Thyroid gland (tissue), 4 donors: ENCODE measurements at regions not wholly inside any gene's neighbourhood (a gene's known extent, or its start where the extent isn't known, plus 50 kb on each side); places are given as distances from the start of the nearest gene placed in this dataset.

ENCODE experiments used
- DNase-seq, 2 donors: peaks; one replicate each; pipeline ENCODE4 v3.0.0-alpha.2; 2019
- H3K27ac ChIP-seq, 3 donors: fragments of 200-600 bp; sonication (generic); 1 replicate in 2 of 3; 2 replicates in 1 of 3; pipeline ENCODE4 v1.5.1; 2016 to 2019; ENCODE audit warnings: mild to moderate bottlenecking in 1 of 3, moderate library complexity in 1 of 3
- H3K27me3 ChIP-seq: fragments of 200-600 bp; sonication (generic); one replicate; pipeline ENCODE4 v1.5.1; 2019
- H3K36me3 ChIP-seq, 2 donors: fragments of 200-600 bp; sonication (generic); one replicate each; pipeline ENCODE4 v1.5.1; 2016 to 2019
- H3K4me1 ChIP-seq, 2 donors: fragments of 200-600 bp; sonication (generic); one replicate each; pipeline ENCODE4 v1.5.1; 2017 to 2019
- H3K4me3 ChIP-seq, 3 donors: fragments of 200-600 bp; sonication (generic); replicated peaks in 1 of 3; 1 replicate in 2 of 3; 2 replicates in 1 of 3; pipeline ENCODE4 v1.5.1; 2016; ENCODE audit warnings: mild to moderate bottlenecking in 1 of 3
- H3K9me3 ChIP-seq: fragments of 200-600 bp; sonication (generic); one replicate; pipeline ENCODE4 v1.5.1; 2017
- CTCF ChIP-seq, 6 experiments: fragments of 200-600 bp in 3 of 6; fragments of 450-650 bp in 3 of 6; sonication (generic) in 3 of 6; IDR thresholded peaks; one replicate each; pipeline ENCODE4 v1.5.1; 2016 to 2019; ENCODE audit warnings: antibody characterized with exemption in 6 of 6, mild to moderate bottlenecking in 2 of 6, inconsistent platforms in 1 of 6, moderate library complexity in 1 of 6
- POLR2A ChIP-seq, 2 donors: fragments of 450-650 bp; IDR thresholded peaks; one replicate each; pipeline ENCODE4 v1.6.1; 2017; ENCODE audit warnings: antibody characterized with exemption in 2 of 2, mild to moderate bottlenecking in 2 of 2, moderate library complexity in 1 of 2
- WGBS, 2 donors: methylation state at CpG; one replicate each; pipeline ENCODE4 v1.1.5; 2017; 5-methylcytosine and 5-hydroxymethylcytosine counted together
- intact Hi-C: fragments of 100-400 bp; cut with DNase I; formaldehyde crosslinking; loops from one replicate; pipeline ENCODE4 v1.15.1; 2023

- peaks cover 0 to 4% of the 10 kb centered on the region in 2 donors for H3K4me1 ChIP-seq
- no peaks in the 10 kb centered on the region for H3K36me3 ChIP-seq
- no peaks in the 10 kb centered on the region for H3K9me3 ChIP-seq
- H3K27ac ChIP-seq = no peak overlapping the region
- DNase-seq = peak in 1 of 2 donors; percentile 6
- WGBS, 2 donors = 100% methylated on average over 1 of the region's 2 CpGs; no CpG with 5 or more reads in 1 of the 2 donors
- H3K4me3 ChIP-seq = no peak overlapping the region
- intact Hi-C loops = no loop called here
- TF ChIP-seq POLR2A (IDR thresholded peaks at IDR 0.05) = no peak
- TF ChIP-seq CTCF (IDR thresholded peaks at IDR 0.05) = no peak
- no peaks in the 10 kb centered on the region for H3K27me3 ChIP-seq
Measured at GRCh38 chr3:111473550-111473949, 68.4 kb upstream of the CD96 start.

- Histone ChIP-seq H3K9me3 (no peaks in the 10 kb centered on the region), H3K27me3 (no peaks in the 10 kb centered on the region), H3K4me1 (peaks cover 0 to 4% of the 10 kb centered on the region in 2 donors), H3K36me3 (no peaks in the 10 kb centered on the region), H3K4me3 (no peak overlapping the region), H3K27ac (no peak overlapping the region)
- WGBS, 2 donors = 77 to 81% methylated on average over 3 of the region's 3 CpGs
- intact Hi-C loops = no loop called here
- no peak for DNase-seq
- TF ChIP-seq POLR2A (IDR thresholded peaks at IDR 0.05) (no peak), CTCF (IDR thresholded peaks at IDR 0.05) (no peak)
Measured at GRCh38 chr3:111476701-111477100, 65.3 kb upstream of the CD96 start.

- intact Hi-C loops = no loop called here
- 100% methylated on average over 1 of the region's 1 CpG for WGBS, 2 donors
- DNase-seq = no peak
- Histone ChIP-seq H3K4me1 (peaks cover 7 to 16% of the 10 kb centered on the region in 2 donors), H3K9me3 (no peaks in the 10 kb centered on the region), H3K36me3 (no peaks in the 10 kb centered on the region), H3K27me3 (no peaks in the 10 kb centered on the region), H3K4me3 (no peak overlapping the region), H3K27ac (no peak overlapping the region)
- TF ChIP-seq POLR2A (IDR thresholded peaks at IDR 0.05) = no peak
- TF ChIP-seq CTCF (IDR thresholded peaks at IDR 0.05) = no peak
Measured at GRCh38 chr3:111480091-111480490, 61.9 kb upstream of the CD96 start.

DNA sequence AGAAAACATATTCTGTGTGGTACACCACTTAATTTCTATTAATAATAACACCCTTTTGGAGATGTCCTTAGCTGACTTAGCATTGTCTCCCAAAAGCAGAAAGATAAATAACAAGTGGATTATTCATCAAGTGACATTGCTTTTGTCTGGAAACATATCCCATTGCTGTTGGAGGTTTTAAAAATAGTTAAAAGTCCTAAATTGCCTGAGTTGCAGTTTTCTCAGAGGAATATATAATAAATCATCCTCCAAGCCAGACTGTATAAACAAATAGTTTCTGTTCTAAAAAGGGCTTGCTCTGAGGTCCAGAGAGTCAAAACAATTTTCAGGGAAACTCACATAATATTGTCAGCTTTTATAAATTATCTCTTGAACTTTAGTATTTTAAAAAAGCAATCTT lies 60.4 kb upstream of the CD96 start:
- no peaks in the 10 kb centered on the region for H3K36me3 ChIP-seq
- H3K27me3 ChIP-seq = no peaks in the 10 kb centered on the region
- intact Hi-C loops = no loop called here
- peaks cover 12 to 25% of the 10 kb centered on the region in 2 donors for H3K4me1 ChIP-seq
- no peak overlapping the region for H3K4me3 ChIP-seq
- no peak overlapping the region for H3K27ac ChIP-seq
- DNase-seq = no peak
- TF ChIP-seq POLR2A (IDR thresholded peaks at IDR 0.05) (no peak), CTCF (IDR thresholded peaks at IDR 0.05) (no peak)
- H3K9me3 ChIP-seq = no peaks in the 10 kb centered on the region

DNA sequence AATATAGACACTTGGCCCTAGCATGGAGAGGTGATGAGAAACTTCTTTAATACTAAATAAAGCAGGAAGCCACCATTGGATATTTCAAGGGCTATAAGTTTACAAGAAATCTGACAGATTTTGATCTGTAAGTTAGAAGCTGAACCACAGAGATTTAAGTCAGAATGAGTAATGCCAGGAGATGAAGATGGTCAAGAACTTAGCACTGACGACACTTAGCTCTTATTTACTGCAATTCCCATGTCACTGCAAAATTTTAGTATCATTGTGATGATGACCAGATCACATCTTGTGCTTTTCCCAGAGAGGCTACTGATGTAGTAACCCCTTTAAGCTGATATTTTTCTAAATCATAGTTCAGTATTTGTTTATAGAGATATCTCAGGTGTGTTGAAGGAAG lies 59.4 kb upstream of the CD96 start:
- intact Hi-C loops = no loop called here
- no peaks in the 10 kb centered on the region for H3K9me3 ChIP-seq
- no peak overlapping the region for H3K4me3 ChIP-seq
- TF ChIP-seq POLR2A (IDR thresholded peaks at IDR 0.05) (no peak), CTCF (IDR thresholded peaks at IDR 0.05) (no peak)
- DNase-seq = no peak
- peaks cover 12 to 20% of the 10 kb centered on the region in 2 donors for H3K4me1 ChIP-seq
- 88% methylated on average over 1 of the region's 1 CpG for WGBS, 2 donors
- no peaks in the 10 kb centered on the region for H3K27me3 ChIP-seq
- H3K27ac ChIP-seq = no peak overlapping the region
- no peaks in the 10 kb centered on the region for H3K36me3 ChIP-seq
